ENCODE measurements at regions not wholly inside any gene's neighbourhood (a gene's known extent, or its start where the extent isn't known, plus 50 kb on each side); places are given as distances from the start of the nearest gene placed in this dataset.
A peak's percentile ranks its signal among the peaks of the same experiment; 100 is the strongest.

DNA sequence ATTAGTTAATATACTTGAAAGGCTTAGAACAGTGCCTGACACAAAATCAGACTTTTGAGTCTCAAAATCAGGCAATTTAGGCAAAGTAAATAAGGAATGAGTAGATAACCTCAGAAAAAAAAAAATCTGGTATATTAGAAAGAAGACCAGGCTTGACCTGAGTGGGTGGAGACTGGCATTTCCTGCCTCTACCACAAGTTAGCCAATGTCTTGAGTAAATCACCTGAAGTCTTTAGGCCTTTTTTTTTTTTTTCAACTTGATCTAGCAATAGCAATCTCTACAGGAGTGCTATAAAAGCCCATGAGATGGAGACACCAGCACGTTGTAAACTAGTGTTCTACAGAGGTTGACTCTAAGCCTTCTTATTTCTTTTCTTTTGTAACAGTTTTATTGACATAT is 104.2 kb upstream of the RASEF start:
- H3K9me2 ChIP-seq (replicated peaks; ENCODE audit: low read length) = no peaks in the 10 kb centered on the region
- DNase-seq (peak; percentile 16), ATAC-seq (no peak)
- no peaks in the 10 kb centered on the region for H3K79me2 ChIP-seq (ENCODE audit: low read length)
- H3K9me3 ChIP-seq (ENCODE audit: low read length) = no peaks in the 10 kb centered on the region
- no peaks in the 10 kb centered on the region for H4K20me1 ChIP-seq (ENCODE audit: low read length)
- H3K36me3 ChIP-seq (ENCODE audit: low read depth, low read length) = no peaks in the 10 kb centered on the region
- ChIA-PET CTCF (no interaction called here), POLR2A (ENCODE audit: unreplicated experiment) (no interaction called here)
- no peak overlapping the region for H3K4me2 ChIP-seq (ENCODE audit: low read length)
- H3K9ac ChIP-seq (ENCODE audit: low read length) = no peak overlapping the region
- no peaks in the 10 kb centered on the region for H3F3A ChIP-seq (ENCODE audit: low read length, unreplicated experiment)
- TF ChIP-seq EZH2 (IDR thresholded peaks at IDR 0.05; ENCODE audit: low read length, unreplicated experiment) (no peak), EZH2phosphoT487 (IDR thresholded peaks at IDR 0.05; ENCODE audit: borderline replicate concordance, low read length) (no peak)
- TF ChIP-seq, protein P1, sequence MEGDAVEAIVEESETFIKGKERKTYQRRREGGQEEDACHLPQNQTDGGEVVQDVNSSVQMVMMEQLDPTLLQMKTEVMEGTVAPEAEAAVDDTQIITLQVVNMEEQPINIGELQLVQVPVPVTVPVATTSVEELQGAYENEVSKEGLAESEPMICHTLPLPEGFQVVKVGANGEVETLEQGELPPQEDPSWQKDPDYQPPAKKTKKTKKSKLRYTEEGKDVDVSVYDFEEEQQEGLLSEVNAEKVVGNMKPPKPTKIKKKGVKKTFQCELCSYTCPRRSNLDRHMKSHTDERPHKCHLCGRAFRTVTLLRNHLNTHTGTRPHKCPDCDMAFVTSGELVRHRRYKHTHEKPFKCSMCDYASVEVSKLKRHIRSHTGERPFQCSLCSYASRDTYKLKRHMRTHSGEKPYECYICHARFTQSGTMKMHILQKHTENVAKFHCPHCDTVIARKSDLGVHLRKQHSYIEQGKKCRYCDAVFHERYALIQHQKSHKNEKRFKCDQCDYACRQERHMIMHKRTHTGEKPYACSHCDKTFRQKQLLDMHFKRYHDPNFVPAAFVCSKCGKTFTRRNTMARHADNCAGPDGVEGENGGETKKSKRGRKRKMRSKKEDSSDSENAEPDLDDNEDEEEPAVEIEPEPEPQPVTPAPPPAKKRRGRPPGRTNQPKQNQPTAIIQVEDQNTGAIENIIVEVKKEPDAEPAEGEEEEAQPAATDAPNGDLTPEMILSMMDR (conservative IDR thresholded peaks at IDR 0.05; ENCODE audit: low read depth, low read length) = no peak
- intact Hi-C loops (cut with micrococcal nuclease) = no loop called here
- H3K27me3 ChIP-seq (ENCODE audit: low read length) = no peaks in the 10 kb centered on the region
- H3K4me3 ChIP-seq (ENCODE audit: low read length) = no peak overlapping the region
- no peaks in the 10 kb centered on the region for H3K4me1 ChIP-seq (ENCODE audit: insufficient read depth, low read length)
- no TSS peak for BruUV-seq (replicated peaks)
- no peak overlapping the region for H3K27ac ChIP-seq (ENCODE audit: low read length)
- H2AFZ ChIP-seq (ENCODE audit: low read length) = no peak overlapping the region

DNA sequence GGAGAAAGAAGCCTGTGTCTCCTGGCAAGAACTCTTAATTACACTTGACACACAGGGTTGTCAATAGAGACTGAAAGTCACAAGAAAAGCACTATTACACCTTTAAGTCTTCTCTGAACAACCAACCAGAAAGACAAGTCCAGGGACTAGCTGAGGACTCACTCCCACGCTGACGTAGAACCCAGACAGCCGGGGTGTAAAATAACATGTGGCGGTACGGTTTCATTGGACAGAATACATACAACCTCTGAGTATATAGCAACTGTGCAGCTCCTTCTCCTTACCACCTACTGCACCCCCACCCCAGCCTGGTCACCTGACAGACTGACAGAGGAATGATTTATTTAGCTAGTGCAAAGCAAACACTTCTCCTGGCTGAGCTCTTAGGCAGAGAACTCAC is 103.4 kb upstream of the RASEF start:
- no peak for ATAC-seq
- intact Hi-C loops (cut with micrococcal nuclease) = no loop called here
- peak; percentile 26 for DNase-seq
- H2AFZ ChIP-seq (ENCODE audit: low read length) = no peak overlapping the region
- H3K36me3 ChIP-seq (ENCODE audit: low read depth, low read length) = no peaks in the 10 kb centered on the region
- H3K4me3 ChIP-seq (ENCODE audit: low read length) = no peak overlapping the region
- H3K4me1 ChIP-seq (ENCODE audit: insufficient read depth, low read length) = no peaks in the 10 kb centered on the region
- H3K9me3 ChIP-seq (ENCODE audit: low read length) = no peaks in the 10 kb centered on the region
- no peaks in the 10 kb centered on the region for H3F3A ChIP-seq (ENCODE audit: low read length, unreplicated experiment)
- ChIA-PET POLR2A (ENCODE audit: unreplicated experiment) (no interaction called here), CTCF (no interaction called here)
- BruUV-seq (replicated peaks) = no TSS peak
- no peaks in the 10 kb centered on the region for H3K27me3 ChIP-seq (ENCODE audit: low read length)
- H4K20me1 ChIP-seq (ENCODE audit: low read length) = no peaks in the 10 kb centered on the region
- H3K4me2 ChIP-seq (ENCODE audit: low read length) = no peak overlapping the region
- H3K9ac ChIP-seq (ENCODE audit: low read length) = no peak overlapping the region
- no peaks in the 10 kb centered on the region for H3K79me2 ChIP-seq (ENCODE audit: low read length)
- TF ChIP-seq, protein P1 (conservative IDR thresholded peaks at IDR 0.05; ENCODE audit: low read depth, low read length) = no peak
- TF ChIP-seq EZH2phosphoT487 (IDR thresholded peaks at IDR 0.05; ENCODE audit: borderline replicate concordance, low read length) = no peak
- no peak for TF ChIP-seq EZH2 (IDR thresholded peaks at IDR 0.05; ENCODE audit: low read length, unreplicated experiment)
- H3K9me2 ChIP-seq (replicated peaks; ENCODE audit: low read length) = no peaks in the 10 kb centered on the region
- no peak overlapping the region for H3K27ac ChIP-seq (ENCODE audit: low read length)

DNA sequence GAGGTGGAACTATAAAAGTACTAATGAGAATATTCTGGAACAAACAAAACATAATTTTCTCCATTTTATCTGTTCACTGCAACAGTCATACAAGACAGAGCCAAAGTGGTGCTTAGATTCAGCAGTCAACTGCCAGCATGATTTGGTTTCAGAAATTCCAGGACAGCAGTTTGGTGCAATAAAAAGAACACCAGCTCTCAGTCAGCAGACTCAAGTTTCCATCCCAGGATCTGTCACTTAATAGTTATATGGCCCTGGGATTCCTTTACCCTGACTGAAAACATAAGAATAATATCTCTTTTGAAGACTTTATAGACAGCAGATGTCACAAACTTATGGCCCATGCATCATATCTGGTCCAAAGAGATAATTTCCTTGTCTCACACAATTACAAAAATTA is 92.8 kb upstream of the RASEF start:
- no TSS peak for BruUV-seq (replicated peaks)
- Histone ChIP-seq H3K27ac (ENCODE audit: low read length) (no peak overlapping the region), H3K36me3 (ENCODE audit: low read depth, low read length) (no peaks in the 10 kb centered on the region), H2AFZ (ENCODE audit: low read length) (no peak overlapping the region), H3K9me2 (replicated peaks; ENCODE audit: low read length) (no peaks in the 10 kb centered on the region), H3F3A (ENCODE audit: low read length, unreplicated experiment) (no peaks in the 10 kb centered on the region), H3K79me2 (ENCODE audit: low read length) (no peaks in the 10 kb centered on the region), H3K27me3 (ENCODE audit: low read length) (no peaks in the 10 kb centered on the region), H3K4me2 (ENCODE audit: low read length) (no peak overlapping the region), H3K9me3 (ENCODE audit: low read length) (no peaks in the 10 kb centered on the region), H3K4me1 (ENCODE audit: insufficient read depth, low read length) (peaks cover 14% of the 10 kb centered on the region), H3K9ac (ENCODE audit: low read length) (no peak overlapping the region), H3K4me3 (ENCODE audit: low read length) (no peak overlapping the region), H4K20me1 (ENCODE audit: low read length) (no peaks in the 10 kb centered on the region)
- ATAC-seq (no peak), DNase-seq (no peak)
- POLR2A ChIA-PET (ENCODE audit: unreplicated experiment) = no interaction called here
- TF ChIP-seq EZH2phosphoT487 (IDR thresholded peaks at IDR 0.05; ENCODE audit: borderline replicate concordance, low read length) = no peak
- no peak for TF ChIP-seq EZH2 (IDR thresholded peaks at IDR 0.05; ENCODE audit: low read length, unreplicated experiment)
- CTCF ChIA-PET = no interaction called here
- intact Hi-C loops (cut with micrococcal nuclease) = no loop called here
